ENCODE measurements at regions not wholly inside any gene's neighbourhood (a gene's known extent, or its start where the extent isn't known, plus 50 kb on each side); places are given as distances from the start of the nearest gene placed in this dataset.

GRCh38 chr2:181161615-181162014 lies 181.2 kb downstream of the UBE2E3 start:
- H4K20me1 ChIP-seq (ENCODE audit: insufficient read depth, low read length): no peaks in the 10 kb centered on the region
- no peaks in the 10 kb centered on the region for H3K27me3 ChIP-seq (ENCODE audit: insufficient read depth, low read length)
- no peak overlapping the region for H3K4me3 ChIP-seq (ENCODE audit: insufficient read depth, low read depth, low read length)
- H3K9ac ChIP-seq (ENCODE audit: low read length): no peak overlapping the region
- Mint-ChIP-seq H3K4me3 (ENCODE audit: unreplicated experiment) (no peak overlapping the region), H3K4me1 (ENCODE audit: low read depth, unreplicated experiment) (no peaks in the 10 kb centered on the region), H3K36me3 (ENCODE audit: low read depth, unreplicated experiment) (no peaks in the 10 kb centered on the region), H3K27ac (ENCODE audit: unreplicated experiment) (no peak overlapping the region), H3K9me3 (ENCODE audit: unreplicated experiment) (peaks cover 1% of the 10 kb centered on the region), H3K27me3 (ENCODE audit: low read depth, unreplicated experiment) (no peaks in the 10 kb centered on the region)
- FAIRE-seq (no peak), DNase-seq (ENCODE audit: low read depth) (no peak)
- H2AFZ ChIP-seq (ENCODE audit: low read depth, low read length): no peak overlapping the region
- H3K79me2 ChIP-seq (ENCODE audit: insufficient read depth, low read length): no peaks in the 10 kb centered on the region
- TF ChIP-seq EZH2 (IDR thresholded peaks at IDR 0.05; ENCODE audit: insufficient read depth, low read length): no peak
- no peak for TF ChIP-seq CTCF (IDR thresholded peaks at IDR 0.05; ENCODE audit: insufficient read depth, low read depth, low read length)
- no peaks in the 10 kb centered on the region for H3K9me3 ChIP-seq (ENCODE audit: insufficient read depth, low read depth, low read length)
- H3K36me3 ChIP-seq (ENCODE audit: insufficient read depth, low read length): no peaks in the 10 kb centered on the region
- no peak overlapping the region for H3K4me2 ChIP-seq (ENCODE audit: low read length)
- no peak overlapping the region for H3K27ac ChIP-seq (ENCODE audit: low read depth, low read length)
- H3K4me1 ChIP-seq (ENCODE audit: insufficient read depth, low read length): no peaks in the 10 kb centered on the region

- Mint-ChIP-seq H3K9me3 (ENCODE audit: unreplicated experiment) (no peaks in the 10 kb centered on the region), H3K27ac (ENCODE audit: unreplicated experiment) (no peak overlapping the region), H3K4me1 (ENCODE audit: low read depth, unreplicated experiment) (no peaks in the 10 kb centered on the region), H3K27me3 (ENCODE audit: low read depth, unreplicated experiment) (no peaks in the 10 kb centered on the region), H3K4me3 (ENCODE audit: unreplicated experiment) (no peak overlapping the region), H3K36me3 (ENCODE audit: low read depth, unreplicated experiment) (no peaks in the 10 kb centered on the region)
- Histone ChIP-seq H3K27ac (ENCODE audit: low read depth, low read length) (no peak overlapping the region), H3K4me1 (ENCODE audit: insufficient read depth, low read length) (no peaks in the 10 kb centered on the region), H3K36me3 (ENCODE audit: insufficient read depth, low read length) (no peaks in the 10 kb centered on the region), H3K27me3 (ENCODE audit: insufficient read depth, low read length) (no peaks in the 10 kb centered on the region), H3K9me3 (ENCODE audit: insufficient read depth, low read depth, low read length) (no peaks in the 10 kb centered on the region), H3K4me2 (ENCODE audit: low read length) (no peak overlapping the region), H2AFZ (ENCODE audit: low read depth, low read length) (no peak overlapping the region), H3K9ac (ENCODE audit: low read length) (no peak overlapping the region), H3K79me2 (ENCODE audit: insufficient read depth, low read length) (no peaks in the 10 kb centered on the region), H3K4me3 (ENCODE audit: insufficient read depth, low read depth, low read length) (no peak overlapping the region), H4K20me1 (ENCODE audit: insufficient read depth, low read length) (no peaks in the 10 kb centered on the region)
- TF ChIP-seq CTCF (IDR thresholded peaks at IDR 0.05; ENCODE audit: insufficient read depth, low read depth, low read length) (no peak), EZH2 (IDR thresholded peaks at IDR 0.05; ENCODE audit: insufficient read depth, low read length) (no peak)
- DNase-seq (ENCODE audit: low read depth) (no peak), FAIRE-seq (no peak)
These were observed 182.7 kb downstream of the UBE2E3 start for GRCh38 chr2:181163139-181163538.

- H3K36me3 ChIP-seq (ENCODE audit: insufficient read depth, low read length): no peaks in the 10 kb centered on the region
- H3K27ac Mint-ChIP-seq (ENCODE audit: unreplicated experiment): no peak overlapping the region
- H3K79me2 ChIP-seq (ENCODE audit: insufficient read depth, low read length): no peaks in the 10 kb centered on the region
- DNase-seq (ENCODE audit: low read depth): no peak
- H3K36me3 Mint-ChIP-seq (ENCODE audit: low read depth, unreplicated experiment): no peaks in the 10 kb centered on the region
- no peaks in the 10 kb centered on the region for H3K27me3 ChIP-seq (ENCODE audit: insufficient read depth, low read length)
- H3K27me3 Mint-ChIP-seq (ENCODE audit: low read depth, unreplicated experiment): no peaks in the 10 kb centered on the region
- no peak overlapping the region for H3K4me2 ChIP-seq (ENCODE audit: low read length)
- FAIRE-seq: no peak
- H3K9ac ChIP-seq (ENCODE audit: low read length): no peak overlapping the region
- no peak overlapping the region for H2AFZ ChIP-seq (ENCODE audit: low read depth, low read length)
- no peaks in the 10 kb centered on the region for H3K4me1 ChIP-seq (ENCODE audit: insufficient read depth, low read length)
- H3K4me3 Mint-ChIP-seq (ENCODE audit: unreplicated experiment): no peak overlapping the region
- H3K9me3 Mint-ChIP-seq (ENCODE audit: unreplicated experiment): no peaks in the 10 kb centered on the region
- H3K9me3 ChIP-seq (ENCODE audit: insufficient read depth, low read depth, low read length): no peaks in the 10 kb centered on the region
- TF ChIP-seq EZH2 (IDR thresholded peaks at IDR 0.05; ENCODE audit: insufficient read depth, low read length) (no peak), CTCF (IDR thresholded peaks at IDR 0.05; ENCODE audit: insufficient read depth, low read depth, low read length) (no peak)
- no peaks in the 10 kb centered on the region for H3K4me1 Mint-ChIP-seq (ENCODE audit: low read depth, unreplicated experiment)
- H3K4me3 ChIP-seq (ENCODE audit: insufficient read depth, low read depth, low read length): no peak overlapping the region
- no peak overlapping the region for H3K27ac ChIP-seq (ENCODE audit: low read depth, low read length)
- no peaks in the 10 kb centered on the region for H4K20me1 ChIP-seq (ENCODE audit: insufficient read depth, low read length)
These were observed 183.3 kb downstream of the UBE2E3 start for GRCh38 chr2:181163691-181164090.

All from astrocyte (in vitro differentiated cells and primary cell).